Upper lobe of left lung (tissue), 6 donors: ENCODE measurements at regions not wholly inside any gene's neighbourhood (a gene's known extent, or its start where the extent isn't known, plus 50 kb on each side); places are given as distances from the start of the nearest gene placed in this dataset.
"Not testable (repeated sequence)": the region's sequence is repeated elsewhere in the genome, so short reads cannot be mapped to it uniquely, and the experiment has no call there.

Experiments used
- ATAC-seq, 2 donors: fragments of 200-7000 bp; cut with Tn5 transposase; one replicate each; pipeline ENCODE4 v1.9.1; 2022; ENCODE audit warnings: mild to moderate bottlenecking in 2 of 2, moderate library complexity in 2 of 2; ENCODE audit not compliant: low FRiP score in 2 of 2
- DNase-seq, 2 donors: peaks; one replicate each; pipeline ENCODE4 v3.0.0-alpha.2; 2019 to 2020
- H3K27ac ChIP-seq, 4 donors: fragments of 200-600 bp; sonication (generic); one replicate each; pipeline ENCODE4 v1.5.1; 2016 to 2019
- H3K27me3 ChIP-seq, 4 donors: fragments of 200-600 bp; sonication (generic); one replicate each; pipeline ENCODE4 v1.5.1; 2017 to 2019
- H3K36me3 ChIP-seq, 4 donors: fragments of 200-600 bp; sonication (generic); one replicate each; pipeline ENCODE4 v1.5.1; 2016 to 2019
- H3K4me1 ChIP-seq, 4 donors: fragments of 200-600 bp; sonication (generic); one replicate each; pipeline ENCODE4 v1.5.1; 2018 to 2019
- H3K4me3 ChIP-seq, 4 donors: fragments of 200-600 bp; sonication (generic); one replicate each; pipeline ENCODE4 v1.5.1; 2017 to 2019; ENCODE audit warnings: mild to moderate bottlenecking in 2 of 4, moderate library complexity in 1 of 4
- H3K9me3 ChIP-seq, 4 donors: fragments of 200-600 bp; sonication (generic); one replicate each; pipeline ENCODE4 v1.5.1; 2018 to 2019
- CTCF ChIP-seq, 6 experiments: fragments of 450-650 bp in 4 of 6; fragments of 200-600 bp in 2 of 6; sonication (generic) in 2 of 6; IDR thresholded peaks; one replicate each; pipeline ENCODE4 v1.5.1; 2016 to 2019; ENCODE audit warnings: antibody characterized with exemption in 6 of 6
- EP300 ChIP-seq, 4 donors: sonication (generic); formaldehyde crosslinking; IDR thresholded peaks; one replicate each; pipeline ENCODE4 v1.5.1; 2017; ENCODE audit warnings: antibody characterized with exemption in 4 of 4, control low read depth in 2 of 4
- POLR2A ChIP-seq, 4 donors: fragments of 450-650 bp; IDR thresholded peaks; one replicate each; pipeline ENCODE4 v1.5.1; 2016 to 2017; ENCODE audit warnings: antibody characterized with exemption in 4 of 4, mild to moderate bottlenecking in 2 of 4
- POLR2AphosphoS5 ChIP-seq, 2 donors: sonication (generic); formaldehyde crosslinking; IDR thresholded peaks; one replicate each; pipeline ENCODE4 v1.5.1; 2017; ENCODE audit warnings: antibody characterized with exemption in 2 of 2
- WGBS, 2 donors: methylation state at CpG; one replicate each; pipeline ENCODE4 v1.1.5; 2017 to 2018; 5-methylcytosine and 5-hydroxymethylcytosine counted together
- donor health status: DM: no; HTN: no; CAD: no; lungs with moderate emphysema.
- donor health status: DM: no; HTN: yes; CAD: no; lungs with severe emphysema.

DNA sequence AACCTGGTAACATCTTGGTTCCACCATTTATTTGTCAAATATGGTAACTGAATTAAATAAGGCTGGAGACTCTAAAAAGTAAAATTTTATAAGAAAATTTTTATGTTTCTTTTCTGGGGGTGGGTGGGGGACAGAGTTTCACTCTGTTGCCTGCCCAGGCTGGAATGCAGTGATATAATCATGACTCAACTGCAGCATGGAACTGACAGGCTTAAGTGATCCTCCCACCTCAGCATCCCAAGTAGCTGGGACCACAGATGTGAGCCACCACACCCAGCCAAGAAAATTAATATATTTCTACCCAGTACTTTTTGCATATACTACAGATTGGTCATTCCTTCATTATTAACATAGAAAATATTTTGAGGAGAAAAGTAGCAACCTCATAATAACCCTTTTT, 216.9 kb downstream of the DEPDC1B start:
- no peak for ATAC-seq
- DNase-seq = no peak
- no peak overlapping the region for H3K4me3 ChIP-seq
- no peaks in the 10 kb centered on the region for H3K4me1 ChIP-seq
- no peaks in the 10 kb centered on the region for H3K9me3 ChIP-seq
- no peak overlapping the region for H3K27ac ChIP-seq
- H3K36me3 ChIP-seq = no peaks in the 10 kb centered on the region
- H3K27me3 ChIP-seq = no peaks in the 10 kb centered on the region
- TF ChIP-seq POLR2A (IDR thresholded peaks at IDR 0.05) (no peak), POLR2AphosphoS5 (IDR thresholded peaks at IDR 0.05) (no peak), EP300 (IDR thresholded peaks at IDR 0.05) (no peak), CTCF (IDR thresholded peaks at IDR 0.05) (no peak)

DNA sequence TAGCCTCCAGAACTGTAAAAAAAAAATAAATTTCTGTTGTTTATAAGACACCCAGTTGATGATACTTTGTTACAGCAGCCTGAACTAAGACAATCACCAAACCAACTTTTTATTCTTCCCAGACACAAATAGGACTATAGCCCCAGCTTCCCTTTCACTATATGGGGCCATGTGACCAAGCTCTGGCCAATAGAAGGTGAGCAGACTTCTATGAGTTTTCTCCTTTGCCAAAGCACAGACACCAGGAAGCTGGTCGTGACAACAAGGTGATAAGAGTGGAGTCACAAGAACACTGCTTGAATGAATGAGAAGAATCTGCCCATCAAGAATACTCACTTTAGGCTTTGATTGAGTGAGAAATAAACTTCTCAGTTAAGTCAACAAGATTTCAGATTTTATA, 217.7 kb downstream of the DEPDC1B start:
- H3K27ac ChIP-seq = no peak overlapping the region
- no peak overlapping the region for H3K4me3 ChIP-seq
- no peak for DNase-seq
- no peaks in the 10 kb centered on the region for H3K9me3 ChIP-seq
- no peaks in the 10 kb centered on the region for H3K36me3 ChIP-seq
- TF ChIP-seq CTCF (IDR thresholded peaks at IDR 0.05) = no peak
- no peak for TF ChIP-seq EP300 (IDR thresholded peaks at IDR 0.05)
- no peak for TF ChIP-seq POLR2AphosphoS5 (IDR thresholded peaks at IDR 0.05)
- no peak for TF ChIP-seq POLR2A (IDR thresholded peaks at IDR 0.05)
- H3K27me3 ChIP-seq = no peaks in the 10 kb centered on the region
- H3K4me1 ChIP-seq = no peaks in the 10 kb centered on the region
- 57 to 67% methylated on average over 1 of the region's 1 CpG for WGBS, 2 donors
- ATAC-seq = no peak

GRCh38 chr5:60479542-60479941, 220.4 kb downstream of the DEPDC1B start:
- Histone ChIP-seq H3K9me3 (no peaks in the 10 kb centered on the region), H3K27me3 (no peaks in the 10 kb centered on the region)
- 88 to 98% methylated on average over 2 of the region's 2 CpGs for WGBS, 2 donors

GRCh38 chr5:60477849-60478248, 222.1 kb downstream of the DEPDC1B start:
- TF ChIP-seq POLR2AphosphoS5 (IDR thresholded peaks at IDR 0.05) = no peak
- no peak for TF ChIP-seq POLR2A (IDR thresholded peaks at IDR 0.05)
- TF ChIP-seq EP300 (IDR thresholded peaks at IDR 0.05) = no peak
- TF ChIP-seq CTCF (IDR thresholded peaks at IDR 0.05) = no peak
- Histone ChIP-seq H3K36me3 (no peaks in the 10 kb centered on the region), H3K27me3 (no peaks in the 10 kb centered on the region), H3K4me3 (no peak overlapping the region), H3K9me3 (no peaks in the 10 kb centered on the region), H3K4me1 (no peaks in the 10 kb centered on the region), H3K27ac (no peak overlapping the region)
- DNase-seq (no peak), ATAC-seq (no peak)

More at GRCh38 chr5:60479542-60479941, 220.4 kb downstream of the DEPDC1B start:
- H3K4me3 ChIP-seq = no peak overlapping the region
- DNase-seq = no peak
- no peak for ATAC-seq
- no peaks in the 10 kb centered on the region for H3K4me1 ChIP-seq
- no peak overlapping the region for H3K27ac ChIP-seq
- TF ChIP-seq EP300 (IDR thresholded peaks at IDR 0.05) (no peak), POLR2A (IDR thresholded peaks at IDR 0.05) (no peak), CTCF (IDR thresholded peaks at IDR 0.05) (no peak), POLR2AphosphoS5 (IDR thresholded peaks at IDR 0.05) (no peak)
- H3K36me3 ChIP-seq = no peaks in the 10 kb centered on the region

- Histone ChIP-seq H3K27ac (no peak overlapping the region), H3K27me3 (no peaks in the 10 kb centered on the region), H3K36me3 (no peaks in the 10 kb centered on the region), H3K4me3 (no peak overlapping the region), H3K9me3 (no peaks in the 10 kb centered on the region), H3K4me1 (no peaks in the 10 kb centered on the region)
- no peak for TF ChIP-seq EP300 (IDR thresholded peaks at IDR 0.05)
- TF ChIP-seq POLR2A (IDR thresholded peaks at IDR 0.05) = no peak
- TF ChIP-seq POLR2AphosphoS5 (IDR thresholded peaks at IDR 0.05) = no peak
- TF ChIP-seq CTCF (IDR thresholded peaks at IDR 0.05) = no peak
- no peak for DNase-seq
- 71 to 78% methylated on average over 3 of the region's 3 CpGs for WGBS, 2 donors
- ATAC-seq = no peak
These were observed 226.3 kb downstream of the DEPDC1B start for GRCh38 chr5:60473654-60474053.

DNA sequence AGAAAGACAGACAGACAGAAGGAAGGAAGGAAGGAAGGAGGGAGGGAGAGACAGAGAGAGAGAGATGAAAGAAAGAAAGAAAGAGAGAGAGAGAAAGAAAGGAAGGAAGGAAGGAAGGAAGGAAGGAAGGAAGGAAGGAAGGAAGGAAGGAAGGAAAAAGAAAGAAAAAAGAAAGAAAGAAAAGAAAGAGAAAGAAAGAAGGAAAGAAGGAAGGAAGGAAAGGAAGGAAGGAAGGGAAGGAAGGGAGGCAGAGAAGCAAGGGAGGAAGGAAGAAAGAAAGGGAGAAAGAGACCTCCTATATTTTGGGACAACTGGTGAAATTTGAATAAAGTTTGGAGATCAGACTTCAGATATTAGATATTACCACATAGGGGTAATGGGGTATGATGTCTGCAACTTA, 226.9 kb downstream of the DEPDC1B start:
- not testable (repeated sequence) for H3K36me3 ChIP-seq, H3K27ac ChIP-seq, H3K9me3 ChIP-seq, DNase-seq, ATAC-seq, H3K4me3 ChIP-seq, H3K27me3 ChIP-seq, H3K4me1 ChIP-seq
